ENCODE measurements at regions not wholly inside any gene's neighbourhood (a gene's known extent, or its start where the extent isn't known, plus 50 kb on each side); places are given as distances from the start of the nearest gene placed in this dataset.

DNA sequence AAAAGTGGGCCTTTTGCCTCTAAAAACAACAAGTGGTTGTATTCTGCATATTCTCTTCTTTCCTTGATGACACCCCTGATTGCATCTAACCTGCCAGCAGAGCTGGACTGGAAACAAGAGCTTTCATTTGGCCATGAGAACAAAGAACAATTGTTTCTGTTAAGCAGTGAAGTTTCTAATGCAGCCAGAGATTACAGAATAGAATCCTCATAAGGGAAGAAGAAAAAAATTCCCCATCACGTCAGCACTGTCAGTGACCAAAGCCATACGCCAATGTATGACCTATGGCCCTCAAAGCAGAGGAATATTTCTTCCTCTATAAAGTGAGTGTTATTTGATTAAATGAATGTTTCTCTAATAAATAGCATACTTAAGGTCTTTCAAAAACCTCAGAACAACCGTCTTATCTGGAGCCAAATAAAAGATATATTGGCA lies 529.1 kb upstream of the INTU start:
- H3K36me3 ChIP-seq (ENCODE audit: insufficient read depth, low read length) = no peaks in the 10 kb centered on the region
- no peak overlapping the region for H3K9ac ChIP-seq (ENCODE audit: low read depth, low read length)
- no peaks in the 10 kb centered on the region; the same call in 1 of the 2 replicates for H3K9me3 ChIP-seq (ENCODE audit: control insufficient read depth, insufficient read depth, low read length)
- no peaks in the 10 kb centered on the region for H3K4me1 ChIP-seq (ENCODE audit: insufficient read depth, low read length)

DNA sequence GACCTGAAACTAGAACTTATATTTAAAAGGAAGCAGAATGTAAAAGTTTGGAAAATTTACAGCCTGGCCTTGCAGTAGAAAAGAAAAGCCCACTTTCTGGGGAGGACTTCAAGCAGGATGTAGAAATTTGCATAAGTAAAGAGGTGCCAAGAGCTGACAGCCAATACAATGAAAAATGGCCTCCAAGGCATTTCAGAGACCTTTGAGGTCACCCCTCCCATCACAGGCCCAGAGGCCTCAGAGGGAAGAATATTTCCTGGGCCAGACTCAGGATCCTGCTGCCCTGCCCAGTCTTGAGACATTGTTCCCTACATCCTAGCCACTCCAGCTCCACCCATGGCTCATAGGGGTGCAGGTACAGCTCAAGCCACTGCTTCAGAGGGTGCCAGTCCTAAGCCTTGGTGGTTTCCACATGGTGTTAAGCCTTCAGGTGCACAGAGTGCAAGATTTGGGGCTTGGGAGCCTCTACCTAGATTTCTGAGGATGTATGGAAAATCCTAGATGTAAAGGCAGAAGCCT lies 518.9 kb upstream of the INTU start:
- Histone ChIP-seq H3K9me3 (ENCODE audit: control insufficient read depth, insufficient read depth, low read length) (no peaks in the 10 kb centered on the region; the same call in 1 of the 2 replicates), H3K36me3 (ENCODE audit: insufficient read depth, low read length) (no peaks in the 10 kb centered on the region; the same call in 1 of the 2 replicates), H3K9ac (ENCODE audit: low read depth, low read length) (no peak overlapping the region), H3K4me1 (ENCODE audit: insufficient read depth, low read length) (peaks cover 5% of the 10 kb centered on the region; the same call in 1 of the 2 replicates)

DNA sequence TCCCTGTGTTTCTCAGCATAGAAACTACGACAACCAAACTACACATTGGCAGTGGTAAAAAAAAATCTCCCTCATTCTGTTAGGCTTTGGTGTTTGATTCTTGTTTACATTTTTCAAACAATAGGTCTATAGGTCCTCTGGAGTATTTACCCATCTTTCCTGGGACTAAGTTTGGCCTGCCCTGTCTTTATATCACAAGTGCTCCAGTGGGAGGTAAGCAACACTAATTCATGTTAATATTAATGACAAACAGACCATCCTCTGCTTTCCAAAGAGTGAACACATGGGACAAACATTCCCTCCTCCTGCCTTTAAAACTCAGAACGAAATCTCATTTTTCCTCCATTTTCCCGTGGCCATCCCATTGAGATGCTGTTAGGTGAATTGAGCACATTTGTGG lies 514.1 kb upstream of the INTU start:
- no peak overlapping the region; the same call in 1 of the 2 replicates for H3K9ac ChIP-seq (ENCODE audit: low read depth, low read length)
- H3K9me3 ChIP-seq (ENCODE audit: control insufficient read depth, insufficient read depth, low read length) = no peaks in the 10 kb centered on the region
- peaks cover 8% of the 10 kb centered on the region; the same call in 1 of the 2 replicates for H3K4me1 ChIP-seq (ENCODE audit: insufficient read depth, low read length)
- H3K36me3 ChIP-seq (ENCODE audit: insufficient read depth, low read length) = no peaks in the 10 kb centered on the region

DNA sequence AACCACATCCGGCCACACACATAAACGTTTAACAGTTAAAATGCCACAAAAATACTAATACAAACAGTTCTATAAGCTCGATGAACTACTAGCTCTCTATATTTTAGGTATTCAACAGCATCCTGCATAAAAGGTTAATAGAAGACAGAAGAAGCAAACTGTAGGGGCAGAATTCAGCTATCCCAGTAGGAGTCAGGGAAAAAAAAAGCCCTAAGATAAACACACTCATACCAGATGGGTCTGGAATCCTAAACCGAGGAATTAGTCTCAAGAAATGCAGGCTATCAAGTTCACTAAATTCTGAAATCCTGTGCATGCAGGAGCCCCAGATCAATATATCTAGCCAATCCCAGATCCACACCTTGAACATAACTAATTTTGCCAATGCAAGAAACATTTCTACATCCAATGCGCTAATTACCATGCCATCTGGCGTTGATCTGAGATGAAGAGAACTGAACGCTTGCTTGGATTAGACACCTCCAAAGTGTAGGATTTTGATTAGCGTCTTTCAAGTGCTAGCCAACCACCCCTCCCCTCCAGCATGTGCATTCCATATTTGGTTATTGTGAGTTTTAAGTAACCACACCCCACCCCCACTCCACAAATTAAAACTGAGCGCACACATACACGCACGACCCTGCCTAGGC lies 512.2 kb upstream of the INTU start:
- Histone ChIP-seq H3K9ac (ENCODE audit: low read depth, low read length) (no peak overlapping the region), H3K4me1 (ENCODE audit: insufficient read depth, low read length) (peaks cover 11% of the 10 kb centered on the region; the same call in 1 of the 2 replicates), H3K36me3 (ENCODE audit: insufficient read depth, low read length) (no peaks in the 10 kb centered on the region), H3K9me3 (ENCODE audit: control insufficient read depth, insufficient read depth, low read length) (no peaks in the 10 kb centered on the region)

DNA sequence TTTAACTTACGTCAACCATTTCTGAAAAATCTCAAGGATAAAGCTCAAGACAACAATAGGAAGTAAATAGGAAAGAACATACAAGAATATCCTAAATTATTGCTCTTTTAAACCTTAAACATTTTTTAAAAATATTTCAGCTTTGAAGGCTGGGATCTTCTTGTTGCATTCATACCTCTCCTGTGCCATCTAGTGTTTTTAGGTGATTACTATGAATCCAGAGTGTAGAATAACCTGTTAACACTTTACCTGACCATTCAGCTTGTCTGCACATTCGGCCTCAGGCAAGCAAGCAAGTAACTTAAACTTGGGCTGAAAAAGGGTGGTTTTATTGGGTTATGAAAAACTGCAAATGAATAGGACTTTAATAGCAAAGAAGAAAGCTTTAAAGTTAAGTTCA lies 507.8 kb upstream of the INTU start:
- Histone ChIP-seq H3K4me1 (ENCODE audit: insufficient read depth, low read length) (peaks cover 3% of the 10 kb centered on the region; the same call in 1 of the 2 replicates), H3K9ac (ENCODE audit: low read depth, low read length) (no peak overlapping the region), H3K36me3 (ENCODE audit: insufficient read depth, low read length) (no peaks in the 10 kb centered on the region), H3K9me3 (ENCODE audit: control insufficient read depth, insufficient read depth, low read length) (no peaks in the 10 kb centered on the region)

DNA sequence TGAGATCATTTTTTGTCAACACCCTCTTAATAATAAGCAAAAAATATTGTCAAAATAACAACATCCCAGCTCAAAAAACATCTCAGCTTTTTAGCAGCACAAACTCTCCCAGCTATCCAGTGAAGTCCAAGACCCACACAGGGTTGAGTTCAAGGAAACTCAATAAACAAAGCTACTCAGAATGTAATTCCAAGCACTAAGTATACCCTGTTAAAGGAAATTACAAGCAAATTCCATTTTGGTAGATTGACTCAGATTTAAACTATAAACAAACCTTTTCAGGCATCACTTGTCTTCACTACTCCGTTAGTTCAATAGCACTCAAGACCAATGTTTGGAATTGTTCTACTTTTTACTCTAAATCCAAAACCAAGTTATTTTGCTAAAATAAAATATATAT lies 506.0 kb upstream of the INTU start:
- no peak overlapping the region for H3K9ac ChIP-seq (ENCODE audit: low read depth, low read length)
- H3K9me3 ChIP-seq (ENCODE audit: control insufficient read depth, insufficient read depth, low read length) = no peaks in the 10 kb centered on the region
- H3K36me3 ChIP-seq (ENCODE audit: insufficient read depth, low read length) = no peaks in the 10 kb centered on the region
- peaks cover 3% of the 10 kb centered on the region; the same call in 1 of the 2 replicates for H3K4me1 ChIP-seq (ENCODE audit: insufficient read depth, low read length)

DNA sequence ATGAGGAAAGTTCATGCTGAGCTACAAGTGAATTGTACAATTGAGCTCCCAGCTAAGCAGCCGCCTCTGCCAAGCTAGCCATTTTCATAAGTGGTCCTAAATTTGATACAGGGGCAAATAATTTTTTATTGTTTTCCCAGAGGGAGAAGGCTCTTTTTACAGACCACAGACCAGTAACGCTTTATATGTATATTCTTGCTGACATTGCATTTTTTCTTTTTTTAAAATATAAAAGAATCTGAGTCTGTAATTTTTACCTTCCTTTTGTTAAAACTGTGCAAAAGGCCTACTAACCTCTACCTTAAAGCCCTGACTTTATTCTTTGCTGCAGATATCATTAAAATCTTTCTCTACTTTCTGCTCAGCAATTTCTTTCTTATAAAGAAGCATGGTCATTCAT lies 501.2 kb upstream of the INTU start:
- Histone ChIP-seq H3K36me3 (ENCODE audit: insufficient read depth, low read length) (no peaks in the 10 kb centered on the region), H3K9ac (ENCODE audit: low read depth, low read length) (no peak overlapping the region), H3K9me3 (ENCODE audit: control insufficient read depth, insufficient read depth, low read length) (no peaks in the 10 kb centered on the region), H3K4me1 (ENCODE audit: insufficient read depth, low read length) (no peaks in the 10 kb centered on the region; the same call in 1 of the 2 replicates)

DNA sequence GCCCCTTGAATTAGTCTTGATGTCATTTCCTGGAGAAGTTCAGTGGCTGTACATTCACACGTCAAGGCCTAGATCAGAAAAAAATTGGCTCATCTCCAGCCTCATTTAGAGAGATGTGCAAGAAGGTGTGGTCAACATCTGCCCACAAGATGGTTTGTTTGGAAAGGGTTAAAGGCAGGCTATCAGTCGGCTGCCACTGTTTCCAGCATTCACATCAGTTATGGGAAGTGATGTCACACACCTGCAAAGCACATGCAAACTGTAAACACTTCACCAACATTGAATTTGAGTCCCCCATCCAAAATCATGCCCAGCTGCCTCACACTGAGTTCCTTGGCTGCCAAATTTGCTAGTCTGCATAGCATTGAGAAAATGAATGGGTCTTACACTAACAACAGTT lies 498.3 kb upstream of the INTU start:
- Histone ChIP-seq H3K9me3 (ENCODE audit: control insufficient read depth, insufficient read depth, low read length) (no peaks in the 10 kb centered on the region), H3K4me1 (ENCODE audit: insufficient read depth, low read length) (no peaks in the 10 kb centered on the region), H3K36me3 (ENCODE audit: insufficient read depth, low read length) (no peaks in the 10 kb centered on the region), H3K9ac (ENCODE audit: low read depth, low read length) (no peak overlapping the region)

DNA sequence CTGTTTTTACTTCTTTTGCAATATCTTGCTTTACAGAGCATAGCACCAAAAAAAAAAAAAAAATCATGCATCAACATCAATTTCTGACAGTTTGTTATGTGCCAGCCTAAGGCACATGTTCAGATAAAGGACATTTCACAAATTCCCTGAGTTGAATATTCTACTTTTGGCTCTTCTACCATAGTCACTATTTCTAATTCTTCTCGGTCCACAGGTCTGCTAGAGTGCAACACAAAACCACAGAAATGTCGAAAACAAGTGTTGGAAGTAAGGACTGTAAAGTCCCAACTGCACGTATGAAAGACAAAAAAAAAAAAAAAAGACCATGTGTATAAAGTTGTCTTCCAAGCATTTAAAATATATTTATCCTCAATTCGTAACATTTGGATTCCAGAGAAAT lies 494.2 kb upstream of the INTU start:
- Histone ChIP-seq H3K4me1 (ENCODE audit: insufficient read depth, low read length) (0 out of 2 replicates have a peak, but pooled peaks cover 4% of the 10 kb centered on the region), H3K9ac (ENCODE audit: low read depth, low read length) (no peak overlapping the region), H3K9me3 (ENCODE audit: control insufficient read depth, insufficient read depth, low read length) (no peaks in the 10 kb centered on the region), H3K36me3 (ENCODE audit: insufficient read depth, low read length) (no peaks in the 10 kb centered on the region)

DNA sequence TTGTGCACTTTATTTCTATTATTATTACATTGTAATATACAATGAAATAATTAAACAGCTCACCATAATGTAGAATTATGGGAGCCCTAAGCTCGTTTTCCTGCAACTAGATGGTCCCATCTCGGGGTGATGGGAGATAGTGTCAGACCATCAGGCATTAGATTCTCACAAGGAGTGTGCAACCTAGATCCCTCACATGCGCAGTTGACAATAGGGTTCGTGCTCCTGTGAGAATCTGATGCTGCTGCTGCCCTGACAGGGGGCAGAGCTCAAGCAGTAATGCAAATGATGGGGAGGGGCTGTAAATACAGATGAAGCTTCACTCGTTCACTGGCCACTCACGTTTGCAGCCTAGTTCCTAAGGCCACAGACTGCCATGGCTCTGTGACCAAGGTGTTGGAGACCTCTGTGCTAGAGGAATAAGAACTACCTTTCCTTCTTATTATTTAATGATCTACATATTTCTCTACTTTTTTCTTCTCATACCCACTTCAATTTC lies 492.9 kb upstream of the INTU start:
- Histone ChIP-seq H3K36me3 (ENCODE audit: insufficient read depth, low read length) (no peaks in the 10 kb centered on the region), H3K9me3 (ENCODE audit: control insufficient read depth, insufficient read depth, low read length) (no peaks in the 10 kb centered on the region), H3K4me1 (ENCODE audit: insufficient read depth, low read length) (0 out of 2 replicates have a peak, but pooled peaks cover 4% of the 10 kb centered on the region), H3K9ac (ENCODE audit: low read depth, low read length) (no peak overlapping the region)

DNA sequence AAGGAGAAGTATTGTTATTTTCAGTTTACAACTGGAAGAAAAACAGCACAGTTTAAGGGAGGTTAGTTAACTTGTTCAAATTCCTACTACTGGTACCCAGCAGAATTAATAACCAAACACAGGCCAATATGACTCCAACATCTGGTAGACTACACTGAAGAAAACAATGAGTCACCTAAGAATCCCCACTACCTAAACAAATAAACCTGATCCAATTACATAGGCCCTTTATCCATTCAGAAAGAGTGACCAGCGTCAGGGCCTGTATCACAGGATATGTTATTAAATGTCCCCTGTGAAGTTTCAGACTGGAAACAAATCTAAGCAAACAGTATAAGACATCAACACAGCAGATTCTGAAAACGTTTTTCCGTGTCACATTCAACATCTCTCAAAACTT lies 492.5 kb upstream of the INTU start:
- no peak overlapping the region for H3K9ac ChIP-seq (ENCODE audit: low read depth, low read length)
- H3K4me1 ChIP-seq (ENCODE audit: insufficient read depth, low read length) = 0 out of 2 replicates have a peak, but pooled peaks cover 4% of the 10 kb centered on the region
- no peaks in the 10 kb centered on the region for H3K36me3 ChIP-seq (ENCODE audit: insufficient read depth, low read length)
- no peaks in the 10 kb centered on the region for H3K9me3 ChIP-seq (ENCODE audit: control insufficient read depth, insufficient read depth, low read length)

DNA sequence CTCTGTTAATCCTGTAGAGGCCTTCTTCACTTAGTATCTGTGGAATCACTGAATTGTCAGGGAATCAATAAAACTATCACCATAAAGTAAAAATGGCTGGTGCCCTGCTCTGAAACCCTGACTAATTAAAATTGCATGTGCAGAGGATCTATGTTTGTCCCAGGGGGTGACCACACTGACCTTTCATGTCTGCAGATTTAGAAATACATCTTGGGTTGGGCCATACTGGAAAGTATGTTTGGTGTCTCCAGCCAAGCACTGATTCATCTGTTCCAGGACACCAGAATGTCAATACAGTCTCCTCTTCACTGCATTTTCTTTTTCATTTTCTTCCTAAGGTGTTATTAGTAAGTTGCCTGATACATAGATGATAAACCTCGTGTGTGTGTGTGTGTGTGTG lies 490.9 kb upstream of the INTU start:
- Histone ChIP-seq H3K36me3 (ENCODE audit: insufficient read depth, low read length) (no peaks in the 10 kb centered on the region), H3K9me3 (ENCODE audit: control insufficient read depth, insufficient read depth, low read length) (no peaks in the 10 kb centered on the region), H3K9ac (ENCODE audit: low read depth, low read length) (no peak overlapping the region), H3K4me1 (ENCODE audit: insufficient read depth, low read length) (0 out of 2 replicates have a peak, but pooled peaks cover 4% of the 10 kb centered on the region)

DNA sequence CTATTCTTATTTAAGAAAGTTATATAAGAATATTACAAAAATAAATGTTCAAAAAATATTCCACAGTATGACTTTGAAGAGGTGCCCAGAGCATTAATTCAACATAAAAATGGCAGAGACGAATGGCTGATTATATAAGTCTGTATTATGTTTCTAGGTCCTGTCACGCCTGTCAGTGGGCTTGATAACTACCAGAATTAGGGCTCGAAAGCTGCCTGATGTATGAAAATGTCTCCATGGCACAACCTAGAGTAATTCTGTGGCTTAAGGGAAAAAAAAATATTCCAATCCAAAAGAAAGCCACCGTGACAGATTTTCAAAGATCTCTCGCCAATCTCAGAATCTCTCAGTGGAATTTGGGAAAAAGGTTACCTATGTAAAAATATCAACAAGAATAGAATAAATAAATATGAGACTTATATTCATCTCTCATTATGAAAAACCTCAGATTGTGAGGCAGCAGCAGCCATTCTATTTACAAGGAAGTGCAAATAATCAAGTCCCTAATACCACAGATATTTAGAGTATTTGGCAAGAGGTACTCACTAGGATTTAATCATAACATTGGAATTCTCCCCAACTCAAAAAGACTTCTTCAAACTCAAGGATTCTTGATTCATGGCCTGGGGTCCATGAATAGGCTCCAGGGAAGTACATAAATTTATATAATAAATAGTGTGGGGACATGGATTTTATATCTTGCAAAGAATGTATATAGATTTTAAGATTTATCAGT lies 489.1 kb upstream of the INTU start:
- H3K36me3 ChIP-seq (ENCODE audit: insufficient read depth, low read length) = no peaks in the 10 kb centered on the region
- 0 out of 2 replicates have a peak, but pooled peaks cover 4% of the 10 kb centered on the region for H3K4me1 ChIP-seq (ENCODE audit: insufficient read depth, low read length)
- H3K9me3 ChIP-seq (ENCODE audit: control insufficient read depth, insufficient read depth, low read length) = no peaks in the 10 kb centered on the region
- H3K9ac ChIP-seq (ENCODE audit: low read depth, low read length) = no peak overlapping the region

DNA sequence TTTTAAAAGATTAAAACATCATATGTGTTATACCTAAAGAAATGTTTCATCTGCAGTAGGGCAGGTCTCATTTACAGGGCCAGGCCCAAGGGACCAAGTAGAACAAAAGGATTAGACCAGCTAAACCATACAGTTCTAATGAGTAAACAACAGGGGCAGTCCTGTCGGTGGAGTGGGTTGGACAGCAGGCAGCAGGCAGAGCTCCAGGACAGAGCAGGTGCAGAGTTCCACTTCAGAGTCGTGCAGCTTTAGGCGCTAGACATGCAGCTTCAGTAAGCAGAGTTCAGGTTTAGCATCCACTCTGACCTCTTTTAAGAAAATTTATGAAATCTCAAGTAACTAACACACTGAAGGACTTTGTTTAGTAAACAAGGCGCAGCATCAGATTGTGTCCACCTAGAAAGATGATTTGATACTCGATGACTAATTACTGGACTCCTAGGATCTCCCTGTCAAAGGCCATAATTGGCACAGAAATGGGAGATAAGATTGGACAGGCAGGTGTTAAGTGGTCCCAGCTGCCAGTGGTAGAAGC lies 487.7 kb upstream of the INTU start:
- no peaks in the 10 kb centered on the region for H3K9me3 ChIP-seq (ENCODE audit: control insufficient read depth, insufficient read depth, low read length)
- no peaks in the 10 kb centered on the region for H3K36me3 ChIP-seq (ENCODE audit: insufficient read depth, low read length)
- 0 out of 2 replicates have a peak, but pooled peaks cover 3% of the 10 kb centered on the region for H3K4me1 ChIP-seq (ENCODE audit: insufficient read depth, low read length)
- H3K9ac ChIP-seq (ENCODE audit: low read depth, low read length) = no peak overlapping the region

Measured in ES-I3 (cell line).